Breast epithelium (tissue), 4 donors: ENCODE measurements at regions not wholly inside any gene's neighbourhood (a gene's known extent, or its start where the extent isn't known, plus 50 kb on each side); places are given as distances from the start of the nearest gene placed in this dataset.
"Not testable (repeated sequence)": the region's sequence is repeated elsewhere in the genome, so short reads cannot be mapped to it uniquely, and the experiment has no call there.

Experiments used
- DNase-seq, 2 donors: peaks; one replicate each; pipeline ENCODE4 v3.0.0-alpha.2; 2019; ENCODE audit warnings: low spot score in 2 of 2
- H3K27ac ChIP-seq, 2 donors: fragments of 200-600 bp; sonication (generic) in 1 of 2; one replicate each; pipeline ENCODE4 v1.5.1; 2016 to 2019; ENCODE audit warnings: mild to moderate bottlenecking in 1 of 2
- H3K27me3 ChIP-seq, 2 donors: fragments of 200-600 bp; sonication (generic) in 1 of 2; one replicate each; pipeline versions ENCODE4 v1.5.1 to v1.6.0; 2017 to 2019; ENCODE audit warnings: control low read depth in 1 of 2, mild to moderate bottlenecking in 1 of 2
- H3K36me3 ChIP-seq: fragments of 200-600 bp; one replicate; pipeline ENCODE4 v1.5.1; 2019
- H3K4me1 ChIP-seq, 2 donors: fragments of 200-600 bp; sonication (generic); one replicate each; pipeline ENCODE4 v1.5.1; 2016 to 2019; ENCODE audit warnings: control low read depth in 1 of 2
- H3K4me3 ChIP-seq, 3 donors: fragments of 200-600 bp; sonication (generic); 1 replicate in 2 of 3; 2 replicates in 1 of 3; pipeline ENCODE4 v1.5.1; 2016 to 2019; ENCODE audit warnings: mild to moderate bottlenecking in 3 of 3, moderate library complexity in 2 of 3
- H3K9me3 ChIP-seq, 2 donors: fragments of 200-600 bp; sonication (generic) in 1 of 2; one replicate each; pipeline ENCODE4 v1.5.1; 2016 to 2019; ENCODE audit warnings: control low read depth in 1 of 2
- POLR2A ChIP-seq: fragments of 450-650 bp; IDR thresholded peaks from one replicate; pipeline ENCODE4 v1.6.1; 2016; ENCODE audit warnings: antibody characterized with exemption, mild to moderate bottlenecking, moderate library complexity
- POLR2AphosphoS5 ChIP-seq, 3 donors: sonication (generic); formaldehyde crosslinking; IDR thresholded peaks; one replicate each; pipeline ENCODE4 v1.6.1; 2017; ENCODE audit warnings: antibody characterized with exemption in 3 of 3
- intact Hi-C: fragments of 100-400 bp; cut with DNase I; formaldehyde crosslinking; loops from one replicate; pipeline ENCODE4 v1.15.1; 2023; ENCODE audit warnings: low total_unique reads
- TF ChIP-seq, protein P1 (sequence below), 3 donors: fragments of 450-650 bp; IDR thresholded peaks; one replicate each; pipeline ENCODE4 v1.5.1; 2016 to 2017; ENCODE audit warnings: antibody characterized with exemption in 3 of 3, mild to moderate bottlenecking in 3 of 3, moderate library complexity in 3 of 3

DNA sequence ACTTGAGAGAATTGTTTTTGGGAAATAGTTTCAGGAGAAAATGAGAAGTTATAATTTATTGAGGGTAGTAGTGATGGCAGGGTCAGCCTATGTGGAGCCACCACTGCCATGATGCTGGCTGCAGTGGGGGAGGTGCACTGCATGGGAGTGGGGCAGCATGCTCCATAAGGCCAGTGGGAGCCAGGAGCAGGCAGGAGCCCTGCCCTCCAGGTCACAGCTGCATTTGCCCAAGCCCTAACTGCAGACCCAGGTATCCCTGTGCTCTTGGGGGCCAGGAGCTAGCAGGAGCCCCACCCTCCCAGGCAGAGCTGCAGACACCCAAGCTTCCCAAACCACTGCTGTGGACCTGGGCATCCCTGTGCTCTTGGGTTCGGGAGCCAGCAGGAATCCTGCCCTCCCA lies 757.3 kb upstream of the CRIM1 start:
- no peaks in the 10 kb centered on the region for H3K4me1 ChIP-seq
- no peak overlapping the region for H3K4me3 ChIP-seq
- TF ChIP-seq POLR2A, result no peak
- no peak for TF ChIP-seq POLR2AphosphoS5 (IDR thresholded peaks at IDR 0.05)
- TF ChIP-seq, protein P1, sequence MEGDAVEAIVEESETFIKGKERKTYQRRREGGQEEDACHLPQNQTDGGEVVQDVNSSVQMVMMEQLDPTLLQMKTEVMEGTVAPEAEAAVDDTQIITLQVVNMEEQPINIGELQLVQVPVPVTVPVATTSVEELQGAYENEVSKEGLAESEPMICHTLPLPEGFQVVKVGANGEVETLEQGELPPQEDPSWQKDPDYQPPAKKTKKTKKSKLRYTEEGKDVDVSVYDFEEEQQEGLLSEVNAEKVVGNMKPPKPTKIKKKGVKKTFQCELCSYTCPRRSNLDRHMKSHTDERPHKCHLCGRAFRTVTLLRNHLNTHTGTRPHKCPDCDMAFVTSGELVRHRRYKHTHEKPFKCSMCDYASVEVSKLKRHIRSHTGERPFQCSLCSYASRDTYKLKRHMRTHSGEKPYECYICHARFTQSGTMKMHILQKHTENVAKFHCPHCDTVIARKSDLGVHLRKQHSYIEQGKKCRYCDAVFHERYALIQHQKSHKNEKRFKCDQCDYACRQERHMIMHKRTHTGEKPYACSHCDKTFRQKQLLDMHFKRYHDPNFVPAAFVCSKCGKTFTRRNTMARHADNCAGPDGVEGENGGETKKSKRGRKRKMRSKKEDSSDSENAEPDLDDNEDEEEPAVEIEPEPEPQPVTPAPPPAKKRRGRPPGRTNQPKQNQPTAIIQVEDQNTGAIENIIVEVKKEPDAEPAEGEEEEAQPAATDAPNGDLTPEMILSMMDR (IDR thresholded peaks at IDR 0.05), result no peak
- H3K27me3 ChIP-seq, result no peaks in the 10 kb centered on the region
- H3K27ac ChIP-seq, result no peak overlapping the region
- DNase-seq, result no peak
- H3K9me3 ChIP-seq, result peaks cover 3 to 8% of the 10 kb centered on the region in 2 donors
- intact Hi-C loops, result no loop called here
- no peaks in the 10 kb centered on the region for H3K36me3 ChIP-seq

DNA sequence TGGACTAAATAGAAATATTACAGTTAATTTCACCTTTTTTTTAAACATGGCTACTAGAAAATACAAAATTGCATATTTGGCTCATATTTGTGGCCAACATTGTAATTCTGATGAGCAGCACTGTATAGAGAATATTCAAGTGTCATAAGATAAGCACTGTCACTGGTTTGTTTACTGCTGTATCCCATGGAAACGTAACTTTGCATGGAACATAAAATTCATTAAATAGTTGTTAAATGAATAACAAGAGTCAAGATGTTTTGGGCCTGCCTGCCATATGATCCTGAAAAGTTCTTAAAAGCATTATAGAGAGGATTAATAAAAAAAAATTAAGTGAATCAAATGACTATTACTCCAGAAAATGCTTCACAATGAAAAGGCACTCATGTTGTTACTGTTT lies 763.7 kb upstream of the CRIM1 start:
- TF ChIP-seq, protein P1 (IDR thresholded peaks at IDR 0.05), result no peak
- no peak overlapping the region for H3K27ac ChIP-seq
- H3K36me3 ChIP-seq, result no peaks in the 10 kb centered on the region
- H3K27me3 ChIP-seq, result no peaks in the 10 kb centered on the region
- intact Hi-C loops, result no loop called here
- H3K9me3 ChIP-seq, result no peaks in the 10 kb centered on the region
- no peaks in the 10 kb centered on the region for H3K4me1 ChIP-seq
- DNase-seq, result no peak
- no peak overlapping the region for H3K4me3 ChIP-seq

DNA sequence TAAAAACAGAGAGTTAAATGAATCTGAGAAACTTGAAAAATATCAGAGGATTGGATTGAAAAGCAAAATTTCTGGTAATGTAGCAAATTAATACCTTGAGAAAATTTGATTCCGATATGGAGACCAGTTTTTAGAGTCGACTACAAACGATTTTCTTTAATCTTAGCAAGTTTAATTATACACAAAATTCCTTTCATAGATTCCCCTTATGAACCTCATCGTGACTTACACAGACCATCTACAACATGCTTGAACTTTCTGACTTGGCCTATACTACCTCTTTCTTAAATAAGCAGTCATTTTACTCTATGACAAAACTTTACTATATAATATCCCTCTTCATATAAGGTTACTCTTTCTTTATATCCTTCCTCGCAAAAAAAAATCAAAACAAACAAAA lies 769.6 kb upstream of the CRIM1 start:
- TF ChIP-seq POLR2A (no peak), POLR2AphosphoS5 (IDR thresholded peaks at IDR 0.05) (no peak)
- TF ChIP-seq, protein P1 (IDR thresholded peaks at IDR 0.05), result no peak
- Histone ChIP-seq H3K4me3 (no peak overlapping the region), H3K4me1 (no peaks in the 10 kb centered on the region), H3K27me3 (no peaks in the 10 kb centered on the region), H3K36me3 (no peaks in the 10 kb centered on the region), H3K9me3 (peaks cover 7 to 14% of the 10 kb centered on the region in 2 donors), H3K27ac (no peak overlapping the region)
- DNase-seq, result no peak
- intact Hi-C loops, result no loop called here

DNA sequence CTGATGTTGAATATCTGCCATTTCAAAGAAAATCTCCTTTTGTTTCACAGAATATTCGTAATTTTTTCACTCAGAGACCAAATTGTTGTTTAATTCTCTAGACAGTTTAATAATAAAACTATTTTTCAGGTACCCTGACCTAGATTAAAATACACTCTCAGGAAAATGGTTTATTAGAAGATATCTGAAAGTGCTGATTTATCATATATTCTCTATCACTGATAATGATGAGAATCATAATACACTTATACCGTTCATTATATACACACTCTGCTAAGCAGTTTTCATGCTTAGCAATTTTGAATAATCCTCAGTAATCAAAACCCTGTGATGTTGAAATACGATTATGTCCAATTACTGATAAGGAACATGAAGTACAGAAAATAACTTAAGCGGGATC lies 772.9 kb upstream of the CRIM1 start:
- no peaks in the 10 kb centered on the region for H3K36me3 ChIP-seq
- no peak for DNase-seq
- no peak overlapping the region for H3K27ac ChIP-seq
- no peak overlapping the region for H3K4me3 ChIP-seq
- TF ChIP-seq POLR2A, result no peak
- TF ChIP-seq POLR2AphosphoS5 (IDR thresholded peaks at IDR 0.05), result no peak
- TF ChIP-seq, protein P1 (IDR thresholded peaks at IDR 0.05), result no peak
- intact Hi-C loops, result no loop called here
- H3K27me3 ChIP-seq, result no peaks in the 10 kb centered on the region
- no peaks in the 10 kb centered on the region for H3K4me1 ChIP-seq
- peaks cover 7 to 14% of the 10 kb centered on the region in 2 donors for H3K9me3 ChIP-seq

DNA sequence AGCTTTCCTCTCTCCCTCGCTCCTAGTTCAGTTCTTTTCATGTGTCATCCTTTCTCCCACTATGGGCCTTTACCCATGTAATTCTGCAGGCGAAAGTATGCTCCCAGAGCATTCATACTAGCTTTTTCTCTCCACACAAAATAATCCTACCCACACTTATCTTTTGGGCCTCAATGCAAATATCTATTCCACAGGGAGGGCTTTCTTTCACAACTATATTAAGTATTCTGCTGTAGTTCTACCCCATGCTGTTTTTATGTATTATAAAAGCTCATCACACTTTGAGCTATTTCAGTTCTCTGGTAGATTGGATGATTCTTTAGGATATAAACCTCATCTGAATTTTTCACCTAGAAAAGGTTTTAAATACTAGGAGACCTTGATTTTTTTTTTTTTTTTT lies 774.6 kb upstream of the CRIM1 start:
- no peaks in the 10 kb centered on the region for H3K27me3 ChIP-seq
- DNase-seq, result no peak
- no peaks in the 10 kb centered on the region for H3K4me1 ChIP-seq
- peaks cover 7 to 10% of the 10 kb centered on the region in 2 donors for H3K9me3 ChIP-seq
- TF ChIP-seq, protein P1 (IDR thresholded peaks at IDR 0.05), result no peak
- no peak for TF ChIP-seq POLR2AphosphoS5 (IDR thresholded peaks at IDR 0.05)
- no peak for TF ChIP-seq POLR2A
- H3K4me3 ChIP-seq, result no peak overlapping the region
- H3K36me3 ChIP-seq, result no peaks in the 10 kb centered on the region
- intact Hi-C loops, result no loop called here
- H3K27ac ChIP-seq, result no peak overlapping the region

DNA sequence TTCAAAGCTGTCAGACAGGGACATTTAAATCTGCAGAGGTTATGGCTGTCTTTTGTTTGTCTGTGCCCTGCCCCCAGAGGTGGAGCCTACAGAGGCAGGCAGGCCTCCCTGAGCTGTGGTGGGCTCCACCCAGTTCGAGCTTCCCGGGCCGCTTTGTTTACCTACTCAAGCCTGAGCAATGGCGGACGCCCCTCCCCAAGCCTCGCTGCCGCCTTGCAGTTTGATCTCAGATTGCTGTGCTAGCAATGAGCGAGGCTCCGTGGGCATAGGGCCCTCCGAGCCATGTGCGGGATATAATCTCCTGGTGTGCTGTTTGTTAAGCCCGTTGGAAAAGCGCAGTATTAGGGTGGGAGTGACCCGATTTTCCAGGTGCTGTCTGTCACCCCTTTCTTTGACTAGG lies 787.0 kb upstream of the CRIM1 start:
- H3K4me1 ChIP-seq, H3K36me3 ChIP-seq, intact Hi-C loops, H3K9me3 ChIP-seq, DNase-seq, H3K27ac ChIP-seq, H3K4me3 ChIP-seq, H3K27me3 ChIP-seq: not testable (repeated sequence)
